ENCODE measurements at regions not wholly inside any gene's neighbourhood (a gene's known extent, or its start where the extent isn't known, plus 50 kb on each side); places are given as distances from the start of the nearest gene placed in this dataset.

- Histone ChIP-seq H3K27me3 (no peaks in the 10 kb centered on the region), H3K4me1 (no peaks in the 10 kb centered on the region), H3K9me3 (peaks cover 4% of the 10 kb centered on the region), H3K4me3 (no peak overlapping the region), H3K27ac (no peak overlapping the region), H3K36me3 (no peaks in the 10 kb centered on the region)
- intact Hi-C loops (cut with DNase I), result no loop called here
- DNase-seq (ENCODE audit: extremely low spot score in 2 of 2), result no peak
- no peak for TF ChIP-seq POLR2A (IDR thresholded peaks at IDR 0.05)
Measured at GRCh38 chrX:10903523-10903922, 207.6 kb upstream of the HCCS start.

- Histone ChIP-seq H3K4me3 (no peak overlapping the region), H3K4me1 (no peaks in the 10 kb centered on the region), H3K36me3 (no peaks in the 10 kb centered on the region), H3K27me3 (no peaks in the 10 kb centered on the region), H3K27ac (no peak overlapping the region), H3K9me3 (peaks cover 4% of the 10 kb centered on the region)
- no peak for DNase-seq (ENCODE audit: extremely low spot score in 2 of 2)
- TF ChIP-seq, protein P1, sequence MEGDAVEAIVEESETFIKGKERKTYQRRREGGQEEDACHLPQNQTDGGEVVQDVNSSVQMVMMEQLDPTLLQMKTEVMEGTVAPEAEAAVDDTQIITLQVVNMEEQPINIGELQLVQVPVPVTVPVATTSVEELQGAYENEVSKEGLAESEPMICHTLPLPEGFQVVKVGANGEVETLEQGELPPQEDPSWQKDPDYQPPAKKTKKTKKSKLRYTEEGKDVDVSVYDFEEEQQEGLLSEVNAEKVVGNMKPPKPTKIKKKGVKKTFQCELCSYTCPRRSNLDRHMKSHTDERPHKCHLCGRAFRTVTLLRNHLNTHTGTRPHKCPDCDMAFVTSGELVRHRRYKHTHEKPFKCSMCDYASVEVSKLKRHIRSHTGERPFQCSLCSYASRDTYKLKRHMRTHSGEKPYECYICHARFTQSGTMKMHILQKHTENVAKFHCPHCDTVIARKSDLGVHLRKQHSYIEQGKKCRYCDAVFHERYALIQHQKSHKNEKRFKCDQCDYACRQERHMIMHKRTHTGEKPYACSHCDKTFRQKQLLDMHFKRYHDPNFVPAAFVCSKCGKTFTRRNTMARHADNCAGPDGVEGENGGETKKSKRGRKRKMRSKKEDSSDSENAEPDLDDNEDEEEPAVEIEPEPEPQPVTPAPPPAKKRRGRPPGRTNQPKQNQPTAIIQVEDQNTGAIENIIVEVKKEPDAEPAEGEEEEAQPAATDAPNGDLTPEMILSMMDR (IDR thresholded peaks at IDR 0.05), result no peak
- TF ChIP-seq POLR2A (IDR thresholded peaks at IDR 0.05) (no peak), POLR2AphosphoS5 (IDR thresholded peaks at IDR 0.05; ENCODE audit: insufficient read depth in 1 of 2, low read depth in 1 of 2) (no peak)
- intact Hi-C loops (cut with DNase I), result no loop called here
Measured at GRCh38 chrX:10904220-10904619, 206.9 kb upstream of the HCCS start.

DNA sequence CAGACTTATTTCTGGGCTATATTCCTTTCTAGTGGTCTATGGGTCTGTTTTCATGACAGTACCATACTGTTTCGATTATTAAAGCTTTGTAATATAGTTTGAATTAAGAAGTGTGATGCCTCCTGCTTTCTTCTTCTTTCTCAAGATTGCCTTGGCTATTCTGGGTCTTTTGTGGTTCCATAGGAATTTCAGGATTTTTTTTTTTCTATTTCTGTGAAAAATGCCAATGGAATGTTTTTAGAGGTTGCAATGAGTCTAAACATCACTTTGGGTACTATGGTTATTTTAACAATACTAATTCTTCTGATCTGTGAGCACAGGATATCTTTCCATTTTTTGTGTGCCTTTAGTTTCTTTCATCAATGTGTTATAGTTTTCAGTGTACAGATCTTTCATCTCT lies 204.3 kb upstream of the HCCS start:
- Histone ChIP-seq H3K4me1 (no peaks in the 10 kb centered on the region), H3K9me3 (peaks cover 4% of the 10 kb centered on the region), H3K4me3 (no peak overlapping the region), H3K36me3 (no peaks in the 10 kb centered on the region), H3K27me3 (no peaks in the 10 kb centered on the region), H3K27ac (no peak overlapping the region)
- TF ChIP-seq, protein P1 (IDR thresholded peaks at IDR 0.05), result no peak
- TF ChIP-seq POLR2AphosphoS5 (IDR thresholded peaks at IDR 0.05; ENCODE audit: insufficient read depth in 1 of 2, low read depth in 1 of 2) (no peak), POLR2A (IDR thresholded peaks at IDR 0.05) (no peak)
- no peak for DNase-seq (ENCODE audit: extremely low spot score in 2 of 2)
- intact Hi-C loops (cut with DNase I), result no loop called here

DNA sequence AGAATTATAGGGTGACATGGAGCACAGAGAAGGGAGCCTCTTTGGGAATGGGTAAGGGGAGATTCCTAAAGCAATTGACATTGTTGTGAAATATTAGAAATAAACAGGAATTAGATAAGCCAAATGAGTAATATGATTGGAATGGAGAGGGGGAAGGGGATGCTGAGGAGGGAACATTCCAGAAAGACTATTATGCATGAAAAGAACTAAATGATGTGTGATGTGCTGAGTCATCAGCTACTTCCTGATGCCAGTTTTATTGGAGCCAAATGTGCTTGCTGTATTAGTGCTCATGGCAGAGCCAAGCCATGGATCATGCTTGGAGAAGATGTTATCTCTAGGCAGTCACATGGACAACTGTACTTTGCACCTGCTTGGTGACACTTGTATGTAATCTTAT lies 189.0 kb upstream of the HCCS start:
- no peaks in the 10 kb centered on the region for H3K9me3 ChIP-seq
- TF ChIP-seq POLR2AphosphoS5 (IDR thresholded peaks at IDR 0.05; ENCODE audit: insufficient read depth in 1 of 2, low read depth in 1 of 2) (no peak), POLR2A (IDR thresholded peaks at IDR 0.05) (no peak)
- TF ChIP-seq, protein P1 (IDR thresholded peaks at IDR 0.05), result no peak

GRCh38 chrX:10922835-10923234 lies 188.3 kb upstream of the HCCS start:
- intact Hi-C loops (cut with DNase I), result no loop called here
- Histone ChIP-seq H3K36me3 (no peaks in the 10 kb centered on the region), H3K27ac (no peak overlapping the region), H3K4me1 (no peaks in the 10 kb centered on the region), H3K27me3 (no peaks in the 10 kb centered on the region), H3K4me3 (no peak overlapping the region), H3K9me3 (no peaks in the 10 kb centered on the region)
- TF ChIP-seq, protein P1 (IDR thresholded peaks at IDR 0.05), result no peak
- no peak for TF ChIP-seq POLR2AphosphoS5 (IDR thresholded peaks at IDR 0.05; ENCODE audit: insufficient read depth in 1 of 2, low read depth in 1 of 2)
- no peak for TF ChIP-seq POLR2A (IDR thresholded peaks at IDR 0.05)
- DNase-seq (ENCODE audit: extremely low spot score in 2 of 2), result no peak

More for the DNA sequence above, 189.0 kb upstream of the HCCS start:
- Histone ChIP-seq H3K4me1 (no peaks in the 10 kb centered on the region), H3K27ac (no peak overlapping the region), H3K4me3 (no peak overlapping the region), H3K27me3 (no peaks in the 10 kb centered on the region), H3K36me3 (no peaks in the 10 kb centered on the region)
- no peak for DNase-seq (ENCODE audit: extremely low spot score in 2 of 2)
- intact Hi-C loops (cut with DNase I), result no loop called here

DNA sequence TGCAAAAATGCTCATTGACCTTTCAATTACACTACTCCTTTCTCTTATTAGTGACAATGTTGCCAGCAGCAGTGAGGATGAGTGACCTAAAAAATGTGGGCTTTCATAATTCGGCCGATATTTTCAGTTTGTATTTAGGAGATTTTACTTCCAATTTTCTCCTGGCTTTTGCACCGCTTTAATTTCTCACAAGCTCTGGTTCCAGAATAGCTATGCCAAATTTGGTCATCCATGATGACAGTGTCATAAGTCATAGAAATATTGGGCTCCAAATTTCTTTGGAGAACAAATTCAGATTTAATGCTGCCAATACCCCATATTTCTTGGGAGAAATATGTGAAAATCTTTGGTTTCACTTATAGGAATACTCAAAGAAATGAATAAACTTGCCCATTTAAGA lies 187.7 kb upstream of the HCCS start:
- intact Hi-C loops (cut with DNase I), result no loop called here
- no peak overlapping the region for H3K27ac ChIP-seq
- no peak for DNase-seq (ENCODE audit: extremely low spot score in 2 of 2)
- H3K4me1 ChIP-seq, result no peaks in the 10 kb centered on the region
- no peaks in the 10 kb centered on the region for H3K9me3 ChIP-seq
- no peak overlapping the region for H3K4me3 ChIP-seq
- H3K36me3 ChIP-seq, result no peaks in the 10 kb centered on the region
- TF ChIP-seq, protein P1 (IDR thresholded peaks at IDR 0.05), result no peak
- TF ChIP-seq POLR2AphosphoS5 (IDR thresholded peaks at IDR 0.05; ENCODE audit: insufficient read depth in 1 of 2, low read depth in 1 of 2) (no peak), POLR2A (IDR thresholded peaks at IDR 0.05) (no peak)
- H3K27me3 ChIP-seq, result no peaks in the 10 kb centered on the region
